Right cardiac atrium (tissue), 5 donors: ENCODE measurements at regions not wholly inside any gene's neighbourhood (a gene's known extent, or its start where the extent isn't known, plus 50 kb on each side); places are given as distances from the start of the nearest gene placed in this dataset.
"Not testable (repeated sequence)": the region's sequence is repeated elsewhere in the genome, so short reads cannot be mapped to it uniquely, and the experiment has no call there.

ENCODE experiments used
- ATAC-seq, 2 donors: fragments of 200-7000 bp; cut with Tn5 transposase; one replicate each; pipeline versions ENCODE4 v1.8.0 to v1.9.1; 2020; ENCODE audit warnings: moderate library complexity in 2 of 2, mild to moderate bottlenecking in 1 of 2
- DNase-seq, 3 donors: peaks; one replicate each; pipeline ENCODE4 v3.0.0-alpha.2; 2020
- H3K27ac ChIP-seq: one replicate; pipeline ENCODE4 v1.5.1; 2013; ENCODE audit warnings: mild to moderate bottlenecking, low read length, control low read depth, moderate library complexity
- H3K27me3 ChIP-seq: one replicate; pipeline ENCODE4 v1.6.1; 2013; ENCODE audit not compliant: control insufficient read depth, insufficient read depth
- H3K4me1 ChIP-seq: one replicate; pipeline ENCODE4 v1.6.1; 2013; ENCODE audit warnings: low read length; ENCODE audit not compliant: control insufficient read depth, insufficient read depth
- H3K4me3 ChIP-seq: one replicate; pipeline ENCODE4 v1.5.1; 2013; ENCODE audit warnings: low read length, control low read depth
- H3K9me3 ChIP-seq: one replicate; pipeline ENCODE4 v1.6.1; 2013; ENCODE audit warnings: low read length; ENCODE audit not compliant: control insufficient read depth
- WGBS: extraction: QIAGEN DNeasy Blood & Tissue Kit; methylation state at CpG from one replicate; pipeline ENCODE4 v1.1.7; 2013; 5-methylcytosine and 5-hydroxymethylcytosine counted together
- intact Hi-C, 4 donors: fragments of 100-400 bp; cut with DNase I; formaldehyde crosslinking; loops; one replicate each; pipeline versions ENCODE4 v1.11.0 to v1.14.0; 2022 to 2023
- donor health status: healthy with polysubstance abuse.
- donor health status: DM: no; HTN: yes; CAD: no.
- donor health status: DM: no; HTN: no; CAD: no.
- donor health status: DM: no; HTN: yes; CAD: no; lungs with severe emphysema.
- donor health status: DM: yes; HTN: yes; CAD: no.

DNA sequence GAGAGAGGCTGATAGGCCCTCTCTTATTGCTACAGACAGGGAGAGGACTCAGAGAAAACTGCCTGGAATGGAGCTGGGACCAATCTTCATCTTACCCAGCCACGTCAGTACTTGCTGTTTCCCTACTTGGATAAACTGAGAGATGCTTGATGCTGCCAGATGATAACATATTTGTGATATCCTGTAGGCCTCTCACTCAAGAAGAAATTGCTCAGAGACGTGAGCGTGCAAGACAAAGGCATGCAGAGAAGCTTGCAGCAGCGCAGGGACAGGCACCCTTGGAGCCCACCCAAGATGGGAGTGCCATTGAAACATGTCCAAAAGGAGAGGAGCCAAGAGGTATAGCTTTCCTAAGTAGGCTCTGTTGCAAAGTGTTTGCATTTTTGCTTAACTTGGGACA is 114.7 kb upstream of the GOLGA6L4 start:
- H3K27me3 ChIP-seq, H3K4me1 ChIP-seq, H3K9me3 ChIP-seq, H3K27ac ChIP-seq, intact Hi-C loops, H3K4me3 ChIP-seq: not testable (repeated sequence)
- DNase-seq (peak in 1 of 3 donors; percentile 40), ATAC-seq (peak in 1 of 2 donors; percentile 56)
- 22% methylated on average over 4 of the region's 4 CpGs for WGBS

DNA sequence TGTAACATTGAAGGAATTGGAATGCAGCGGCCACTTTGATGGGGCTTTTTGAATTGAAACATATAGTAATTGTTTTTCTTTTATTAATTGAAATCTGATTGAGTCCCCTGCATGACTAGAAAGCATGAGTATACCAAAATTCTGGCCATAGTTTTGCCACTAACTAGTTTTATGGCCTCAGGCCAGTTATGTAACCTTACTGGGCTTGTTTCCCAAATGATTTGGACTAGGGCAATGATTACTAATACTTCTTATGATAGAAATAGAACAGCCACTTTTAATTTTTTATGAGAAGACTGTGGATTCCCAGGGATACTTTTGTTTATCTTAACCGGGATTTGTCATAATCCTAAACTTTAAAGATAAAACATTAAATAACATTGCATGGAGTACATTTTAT is 106.9 kb upstream of the GOLGA6L4 start:
- H3K27ac ChIP-seq, H3K4me3 ChIP-seq, DNase-seq, H3K9me3 ChIP-seq, H3K4me1 ChIP-seq, intact Hi-C loops, ATAC-seq, H3K27me3 ChIP-seq: not testable (repeated sequence)
- WGBS: 72% methylated on average over 2 of the region's 2 CpGs

DNA sequence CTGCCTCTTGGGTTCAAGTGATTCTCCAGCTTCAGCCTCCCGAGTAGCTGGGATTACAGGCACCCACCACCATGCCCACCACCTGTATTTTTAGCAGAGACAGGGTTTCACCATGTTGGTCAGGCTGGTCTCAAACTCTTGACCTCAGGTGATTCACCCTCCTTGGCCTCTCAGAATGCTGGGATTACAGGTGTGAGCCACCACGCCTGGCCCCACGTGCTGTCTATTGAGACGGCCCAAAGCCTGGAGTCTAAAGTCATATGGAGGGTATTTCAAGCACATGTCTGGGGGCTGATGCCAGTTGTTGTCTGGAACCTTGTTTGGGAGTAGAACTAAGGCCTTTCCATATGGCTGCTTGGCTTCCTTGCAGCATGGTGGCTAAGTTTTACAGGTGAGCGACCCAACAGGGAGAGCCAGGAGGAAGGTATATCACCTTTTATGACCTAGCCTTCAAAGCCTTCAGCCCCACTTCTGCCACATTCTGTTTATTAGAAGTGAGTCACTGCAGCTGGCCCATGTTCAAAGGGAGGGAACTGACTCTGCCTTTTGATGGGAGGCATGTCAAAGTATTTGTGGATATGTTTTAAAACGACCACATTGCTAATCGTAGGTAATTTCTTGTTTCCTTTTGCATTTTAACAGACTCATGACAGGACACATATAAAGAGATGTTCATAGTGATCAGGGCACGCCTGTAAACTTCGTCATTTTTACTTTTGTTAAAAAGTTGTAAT is 105.3 kb upstream of the GOLGA6L4 start:
- 82% methylated on average over 9 of the region's 9 CpGs for WGBS
- not testable (repeated sequence) for H3K4me3 ChIP-seq
- ATAC-seq: peak in 1 of 2 donors; percentile 57

DNA sequence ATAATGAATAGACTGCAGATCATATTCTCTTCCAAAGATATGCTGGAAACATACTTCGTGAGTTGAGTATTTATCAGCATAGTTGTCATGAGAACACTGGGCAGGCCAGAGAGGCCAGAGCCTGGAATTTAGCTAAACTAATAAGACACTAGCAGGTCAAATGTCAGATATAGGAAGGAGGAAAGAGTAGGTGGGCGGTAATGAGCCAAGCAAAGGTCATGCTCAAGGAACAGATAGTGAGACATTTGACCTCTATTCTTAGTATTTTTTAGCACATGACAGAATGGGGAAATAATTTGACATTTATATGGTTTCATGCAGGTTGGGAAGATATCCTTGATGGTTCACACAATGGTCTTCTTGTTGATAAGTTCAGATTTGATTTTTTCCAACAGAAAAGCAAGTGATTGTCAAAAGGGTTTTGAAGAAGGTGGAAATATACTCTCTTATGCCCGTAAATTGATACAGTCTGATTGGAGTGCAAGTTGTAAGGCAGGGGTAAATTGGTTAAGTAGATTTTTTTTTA is 99.6 kb upstream of the GOLGA6L4 start:
- H3K9me3 ChIP-seq, ATAC-seq, intact Hi-C loops, H3K4me1 ChIP-seq, H3K27ac ChIP-seq, H3K27me3 ChIP-seq, DNase-seq, H3K4me3 ChIP-seq: not testable (repeated sequence)
- 94% methylated on average over 2 of the region's 3 CpGs for WGBS

More for the DNA sequence above, 105.3 kb upstream of the GOLGA6L4 start:
- H3K9me3 ChIP-seq, H3K27ac ChIP-seq, intact Hi-C loops, H3K4me1 ChIP-seq, H3K27me3 ChIP-seq, DNase-seq: not testable (repeated sequence)

DNA sequence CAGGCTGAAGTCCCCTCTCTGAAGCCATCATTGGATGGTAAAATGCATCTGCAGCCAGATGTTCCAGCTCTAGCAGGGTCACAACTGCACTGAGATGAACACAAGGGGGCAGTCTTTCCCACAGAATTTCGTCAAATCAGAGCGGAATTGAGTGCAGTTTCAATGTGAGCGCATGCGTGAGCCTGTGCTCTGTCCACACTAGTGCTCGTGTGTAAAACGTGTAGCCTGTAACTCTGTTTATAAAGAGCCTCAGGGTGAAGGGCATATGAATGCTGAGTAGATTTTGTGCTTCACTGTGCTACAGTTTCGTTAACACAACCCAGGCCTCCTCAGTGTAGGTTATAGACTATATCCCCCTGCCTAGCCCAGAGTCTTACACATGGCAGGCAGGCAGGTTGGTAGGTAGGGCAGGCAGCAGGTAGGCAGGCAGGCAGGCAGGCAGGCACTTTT is 92.7 kb upstream of the GOLGA6L4 start:
- intact Hi-C loops: no loop called here
- no peaks in the 10 kb centered on the region for H3K4me1 ChIP-seq
- H3K4me3 ChIP-seq: no peak overlapping the region
- no peak overlapping the region for H3K27ac ChIP-seq
- no peaks in the 10 kb centered on the region for H3K27me3 ChIP-seq
- peak; percentile 95 for ATAC-seq
- WGBS: 2% methylated on average over 7 of the region's 7 CpGs
- peak; percentile 66 to 87 (median 76) for DNase-seq
- no peaks in the 10 kb centered on the region for H3K9me3 ChIP-seq

DNA sequence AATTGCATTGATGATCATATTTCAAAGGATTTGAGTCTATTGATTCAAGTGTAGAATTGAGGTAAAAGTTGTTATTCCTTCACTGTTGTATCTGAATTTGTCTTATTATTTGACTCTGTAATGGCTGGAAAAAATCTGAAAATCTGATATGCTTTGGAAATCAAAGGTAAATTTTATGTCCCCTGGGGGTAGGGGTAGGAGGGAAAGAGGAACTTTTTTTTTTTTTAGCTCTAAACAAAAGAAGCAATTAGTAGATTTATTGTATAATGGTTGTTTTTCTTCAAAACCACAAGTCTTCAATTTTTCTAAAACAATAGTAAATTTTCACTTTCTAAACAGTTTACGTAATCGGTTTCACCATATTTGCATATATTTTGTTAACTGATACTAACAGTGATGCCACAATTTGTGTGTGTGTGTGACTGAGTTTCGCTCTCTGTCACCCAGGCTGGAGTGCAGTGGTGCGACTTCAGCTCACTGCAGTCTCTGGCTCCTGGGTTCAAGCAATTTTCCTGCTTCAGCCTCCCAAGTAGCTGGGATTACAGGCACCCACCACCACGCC is 91.7 kb upstream of the GOLGA6L4 start:
- 91% methylated on average over 5 of the region's 5 CpGs for WGBS
- Histone ChIP-seq H3K27ac (no peak overlapping the region), H3K4me1 (no peaks in the 10 kb centered on the region), H3K27me3 (no peaks in the 10 kb centered on the region), H3K4me3 (no peak overlapping the region), H3K9me3 (no peaks in the 10 kb centered on the region)
- intact Hi-C loops: no loop called here
- no peak for ATAC-seq
- no peak for DNase-seq

DNA sequence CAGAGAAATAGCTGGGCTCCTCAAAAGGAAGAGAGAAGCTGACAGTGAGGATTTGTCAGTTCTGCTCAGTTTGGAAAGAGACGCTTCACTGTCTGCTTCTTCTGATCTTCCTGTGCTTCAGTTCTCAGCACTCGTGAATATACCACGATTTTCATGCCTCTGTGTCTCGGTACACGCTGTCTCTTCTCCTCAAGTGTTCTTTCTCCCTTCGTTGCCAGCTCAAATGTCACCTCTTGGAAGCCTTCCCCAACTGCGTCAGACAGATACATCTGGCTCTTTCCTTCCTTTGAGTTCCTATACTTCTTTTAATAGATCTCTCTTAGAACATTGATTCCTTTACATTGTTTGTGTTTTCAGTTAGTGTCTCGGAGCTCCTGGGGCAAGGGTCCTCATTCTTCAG is 90.6 kb upstream of the GOLGA6L4 start:
- intact Hi-C loops, H3K27me3 ChIP-seq, H3K9me3 ChIP-seq, H3K4me1 ChIP-seq, DNase-seq, H3K4me3 ChIP-seq: not testable (repeated sequence)
- H3K27ac ChIP-seq: peak overlapping the region; percentile 27
- peak; percentile 31 to 68 for ATAC-seq
- WGBS: 47% methylated on average over 8 of the region's 8 CpGs

DNA sequence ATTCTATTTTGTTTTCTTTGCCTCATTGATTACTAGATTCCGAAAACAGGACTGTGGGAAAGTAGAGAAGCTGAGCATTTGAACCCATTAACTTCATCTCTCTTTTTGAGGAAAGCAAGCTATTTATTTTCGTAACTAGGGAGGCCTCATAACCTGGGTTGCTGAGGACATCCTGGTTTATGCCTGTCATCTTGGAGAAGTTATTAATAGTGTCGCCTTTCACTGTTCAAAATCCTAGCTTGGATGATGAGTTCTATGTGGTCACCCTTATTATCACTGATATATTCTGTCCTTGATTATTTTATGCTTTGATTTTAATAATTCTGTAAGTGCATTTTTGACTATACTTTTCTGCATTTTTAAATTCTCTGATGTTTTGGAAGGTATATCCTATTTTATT is 89.3 kb upstream of the GOLGA6L4 start:
- ATAC-seq, H3K27me3 ChIP-seq, intact Hi-C loops, H3K9me3 ChIP-seq, H3K4me3 ChIP-seq, DNase-seq, H3K4me1 ChIP-seq, H3K27ac ChIP-seq: not testable (repeated sequence)
- WGBS: 85% methylated on average over 3 of the region's 3 CpGs

DNA sequence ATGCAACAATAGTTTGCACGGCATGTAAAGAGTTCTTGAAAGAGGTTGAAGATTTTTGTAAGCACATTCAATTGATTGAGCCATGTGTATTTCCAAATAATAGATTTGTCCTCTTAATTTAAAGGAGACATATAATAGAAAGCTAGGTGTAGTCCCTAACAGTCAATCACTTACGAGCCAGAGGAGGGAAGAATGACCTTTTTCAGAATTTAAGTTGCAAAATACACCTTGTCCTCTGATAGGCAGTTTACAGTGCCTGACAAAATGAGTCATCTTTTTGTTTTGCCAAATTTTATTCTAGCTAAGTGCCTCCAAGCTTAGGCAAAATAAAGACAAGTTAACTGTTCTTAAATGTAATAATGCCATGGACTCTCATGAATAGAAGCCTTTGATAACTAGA is 88.3 kb upstream of the GOLGA6L4 start:
- not testable (repeated sequence) for ATAC-seq, H3K4me3 ChIP-seq, H3K9me3 ChIP-seq

DNA sequence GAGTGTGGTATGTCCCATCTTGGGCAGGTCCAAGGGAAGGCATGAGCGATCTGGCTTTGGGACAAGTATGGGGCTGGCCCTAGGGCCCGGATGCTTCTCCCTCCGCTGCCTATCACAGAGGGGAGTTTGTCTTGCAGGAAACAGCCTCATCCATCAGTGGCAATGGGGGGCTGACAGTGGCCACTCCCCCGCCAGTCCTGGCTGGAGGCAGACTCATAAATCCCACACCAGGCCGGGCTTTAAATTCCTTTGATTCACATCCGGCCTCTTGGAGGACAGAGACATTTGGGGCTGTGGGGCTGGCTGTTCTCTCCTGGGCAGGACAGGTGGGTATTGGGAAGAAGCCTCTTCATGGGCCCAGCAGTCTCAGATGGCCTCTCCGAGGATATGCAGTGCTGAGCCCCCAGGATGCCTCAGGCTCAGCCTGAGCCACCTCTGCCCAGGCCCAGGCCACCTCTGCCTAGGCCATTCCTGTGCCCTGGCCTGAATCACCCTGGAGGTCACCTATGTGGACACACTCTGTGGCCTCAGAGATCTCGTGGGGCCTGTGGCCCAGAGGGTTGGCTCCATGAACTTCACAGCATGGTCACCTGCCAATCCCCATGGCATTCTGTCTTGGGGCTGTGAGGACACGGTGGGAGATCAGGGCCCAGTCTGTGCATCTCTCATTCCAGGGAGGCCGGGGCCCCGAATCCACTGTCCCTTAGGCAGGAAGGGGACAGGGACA is 84.2 kb upstream of the GOLGA6L4 start:
- no peaks in the 10 kb centered on the region for H3K4me1 ChIP-seq
- H3K9me3 ChIP-seq: no peaks in the 10 kb centered on the region
- WGBS: 80% methylated on average over 11 of the region's 11 CpGs
- no peak for DNase-seq
- no peak overlapping the region for H3K27ac ChIP-seq
- intact Hi-C loops: no loop called here
- no peak for ATAC-seq
- H3K27me3 ChIP-seq: no peaks in the 10 kb centered on the region
- no peak overlapping the region for H3K4me3 ChIP-seq

More for the DNA sequence above, 88.3 kb upstream of the GOLGA6L4 start:
- 100% methylated on average over 1 of the region's 2 CpGs for WGBS
- H3K4me1 ChIP-seq, DNase-seq, intact Hi-C loops, H3K27me3 ChIP-seq, H3K27ac ChIP-seq: not testable (repeated sequence)

DNA sequence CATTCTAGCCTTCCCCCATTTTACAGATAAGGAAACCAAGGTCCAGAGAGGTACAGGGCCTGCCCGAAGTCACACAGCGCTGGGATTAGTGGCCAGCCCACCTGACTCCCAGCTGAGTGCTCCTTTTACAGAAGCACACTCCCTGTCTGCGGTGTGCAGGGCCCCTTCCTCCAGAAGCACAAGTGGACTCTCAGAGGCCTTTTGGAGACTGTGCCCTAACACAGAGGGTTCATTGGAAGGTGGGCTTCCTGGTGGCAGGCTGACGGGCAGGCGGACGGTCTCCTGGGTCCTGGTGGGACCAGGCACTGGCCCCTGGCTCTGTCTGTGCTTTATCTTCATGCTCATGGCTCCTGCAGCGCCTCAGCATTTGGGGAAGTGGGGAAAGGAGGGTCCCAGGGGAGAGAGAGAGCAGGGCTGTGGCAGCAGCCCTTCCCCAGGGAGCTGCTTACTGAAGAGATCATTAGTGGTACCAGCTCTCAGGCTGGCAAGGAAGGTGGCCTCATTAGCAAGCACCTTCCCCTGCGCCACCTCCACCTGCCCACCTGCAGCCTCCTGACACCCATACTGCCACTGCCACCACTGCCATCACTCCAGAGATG is 83.1 kb upstream of the GOLGA6L4 start:
- intact Hi-C loops, H3K4me3 ChIP-seq, ATAC-seq, H3K4me1 ChIP-seq, H3K27me3 ChIP-seq, H3K9me3 ChIP-seq, H3K27ac ChIP-seq, DNase-seq: not testable (repeated sequence)
- WGBS: 98% methylated on average over 8 of the region's 8 CpGs
